PC-9 (cell line): ENCODE measurements at regions not wholly inside any gene's neighbourhood (a gene's known extent, or its start where the extent isn't known, plus 50 kb on each side); places are given as distances from the start of the nearest gene placed in this dataset.

ENCODE experiments used
- BruUV-seq: library from RNA; stranded (reverse); fragments of 400-500 nt; replicated peaks from 2 replicates; lab custom pipeline; 2021; lab: Mats Ljungman, UMichigan
- CTCF ChIA-PET: fragments of 300-600 bp; sonication (Branson Sonifier 250); formaldehyde crosslinking; loops from one replicate; lab custom pipeline; 2022; ENCODE audit warnings: antibody characterized with exemption; lab: Charles Lee
- POLR2A ChIA-PET: fragments of 300-600 bp; sonication (Branson Sonifier 250); formaldehyde crosslinking; loops from one replicate; lab custom pipeline; 2022; ENCODE audit warnings: antibody characterized with exemption; ENCODE audit not compliant: unreplicated experiment; lab: Charles Lee
- DNase-seq, 2 experiments: peaks; one replicate each; pipeline versions ENCODE4 v3.0.0 to v3.0.0-alpha.2; 2015 to 2022; ENCODE audit warnings: mixed read lengths in 1 of 2
- H2AFZ ChIP-seq: fragments of 200-600 bp; sonication (generic); 2 replicates; pipeline ENCODE4 v1.8.1; 2017; ENCODE audit warnings: antibody characterized with exemption
- H3F3A ChIP-seq: fragments of 200-600 bp; sonication (generic); 2 replicates; pipeline ENCODE4 v1.8.1; 2017; ENCODE audit warnings: antibody characterized with exemption, mild to moderate bottlenecking, low read depth; ENCODE audit not compliant: insufficient read depth
- H3K27ac ChIP-seq: fragments of 200-600 bp; sonication (generic); 2 replicates; pipeline ENCODE4 v1.6.1; 2016; ENCODE audit warnings: mixed run types
- H3K27me3 ChIP-seq: fragments of 200-600 bp; sonication (generic); 2 replicates; pipeline ENCODE4 v1.6.1; 2016; ENCODE audit warnings: low read depth, mixed run types; ENCODE audit not compliant: insufficient read depth
- H3K36me3 ChIP-seq: fragments of 200-600 bp; sonication (generic); 2 replicates; pipeline ENCODE4 v1.6.1; 2016; ENCODE audit warnings: low read depth, mixed run types
- H3K4me1 ChIP-seq: fragments of 200-600 bp; sonication (generic); replicated peaks from 2 replicates; pipeline ENCODE4 v1.6.1; 2016; ENCODE audit warnings: mixed run types; ENCODE audit not compliant: insufficient read depth
- H3K4me2 ChIP-seq: fragments of 200-600 bp; sonication (generic); 2 replicates; pipeline ENCODE4 v1.6.1; 2017; ENCODE audit warnings: mixed run types
- H3K4me3 ChIP-seq: fragments of 200-600 bp; sonication (generic); 2 replicates; pipeline ENCODE4 v1.6.1; 2016; ENCODE audit warnings: mixed run types
- H3K79me2 ChIP-seq: fragments of 200-600 bp; sonication (generic); 2 replicates; pipeline ENCODE4 v1.6.1; 2017; ENCODE audit warnings: low read depth, mixed run types
- H3K9me2 ChIP-seq: fragments of 200-600 bp; sonication (generic); 2 replicates; pipeline ENCODE4 v1.8.1; 2017; ENCODE audit warnings: mild to moderate bottlenecking; ENCODE audit not compliant: insufficient read depth
- H3K9me3 ChIP-seq: fragments of 200-600 bp; sonication (generic); 2 replicates; pipeline ENCODE4 v1.8.1; 2016; ENCODE audit warnings: low read depth; ENCODE audit not compliant: insufficient read depth
- H4K20me1 ChIP-seq: fragments of 200-600 bp; sonication (generic); 2 replicates; pipeline ENCODE4 v1.8.1; 2017; ENCODE audit not compliant: insufficient read depth
- EZH2 ChIP-seq: fragments of 200-600 bp; sonication (generic); IDR thresholded peaks from 2 replicates; pipeline ENCODE4 v1.8.0; 2017; ENCODE audit warnings: antibody characterized with exemption, low read depth
- intact Hi-C: fragments of 100-400 bp; cut with micrococcal nuclease; formaldehyde crosslinking; loops from one replicate; pipeline ENCODE4 v1.10.0; 2022; ENCODE audit not compliant: unreplicated experiment
- TF ChIP-seq, protein P1 (sequence below): fragments of 200-600 bp; sonication (generic); conservative IDR thresholded peaks from 2 replicates; pipeline ENCODE4 v1.6.1; 2017; ENCODE audit warnings: mixed run types, antibody characterized with exemption, mild to moderate bottlenecking, moderate library complexity

DNA sequence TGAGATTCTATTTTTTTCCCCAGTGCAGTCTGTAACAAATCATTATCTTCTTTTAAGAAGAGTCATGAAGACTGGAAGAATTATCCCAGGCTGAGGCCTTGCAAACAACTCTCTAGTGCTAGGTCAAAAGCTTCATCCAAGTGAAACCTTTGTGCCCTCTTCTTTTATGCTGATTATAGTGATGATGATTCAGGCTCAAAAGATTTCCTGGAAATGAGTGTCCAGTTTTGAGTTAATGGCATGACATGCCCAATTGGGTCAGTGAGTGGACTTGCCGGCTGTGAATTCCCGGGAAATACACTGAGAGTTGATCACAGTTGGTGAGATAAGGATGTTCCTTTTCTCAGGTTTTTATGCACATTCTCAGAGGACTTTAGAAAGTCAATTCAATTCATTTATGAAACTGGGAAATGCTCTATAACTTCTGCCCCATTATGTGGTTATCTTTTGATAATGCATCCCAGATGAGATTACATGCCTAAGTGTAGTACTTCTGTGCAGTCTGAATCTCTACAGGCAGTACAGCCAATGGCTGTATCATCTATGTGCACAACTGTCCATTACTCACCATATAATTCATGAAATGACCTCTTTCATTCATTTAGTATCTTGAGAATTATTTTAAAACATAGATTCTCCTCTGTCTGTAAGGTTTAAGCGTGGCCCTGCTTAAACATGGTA, 66.2 kb downstream of the S1PR1 start:
- no peaks in the 10 kb centered on the region for H3K4me1 ChIP-seq
- TF ChIP-seq, protein P1, sequence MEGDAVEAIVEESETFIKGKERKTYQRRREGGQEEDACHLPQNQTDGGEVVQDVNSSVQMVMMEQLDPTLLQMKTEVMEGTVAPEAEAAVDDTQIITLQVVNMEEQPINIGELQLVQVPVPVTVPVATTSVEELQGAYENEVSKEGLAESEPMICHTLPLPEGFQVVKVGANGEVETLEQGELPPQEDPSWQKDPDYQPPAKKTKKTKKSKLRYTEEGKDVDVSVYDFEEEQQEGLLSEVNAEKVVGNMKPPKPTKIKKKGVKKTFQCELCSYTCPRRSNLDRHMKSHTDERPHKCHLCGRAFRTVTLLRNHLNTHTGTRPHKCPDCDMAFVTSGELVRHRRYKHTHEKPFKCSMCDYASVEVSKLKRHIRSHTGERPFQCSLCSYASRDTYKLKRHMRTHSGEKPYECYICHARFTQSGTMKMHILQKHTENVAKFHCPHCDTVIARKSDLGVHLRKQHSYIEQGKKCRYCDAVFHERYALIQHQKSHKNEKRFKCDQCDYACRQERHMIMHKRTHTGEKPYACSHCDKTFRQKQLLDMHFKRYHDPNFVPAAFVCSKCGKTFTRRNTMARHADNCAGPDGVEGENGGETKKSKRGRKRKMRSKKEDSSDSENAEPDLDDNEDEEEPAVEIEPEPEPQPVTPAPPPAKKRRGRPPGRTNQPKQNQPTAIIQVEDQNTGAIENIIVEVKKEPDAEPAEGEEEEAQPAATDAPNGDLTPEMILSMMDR, result no peak
- TF ChIP-seq EZH2, result no peak
- intact Hi-C loops, result no loop called here
- peaks cover 3% of the 10 kb centered on the region; the same call in 1 of the 2 replicates for H3K27me3 ChIP-seq
- no TSS peak for BruUV-seq
- H3K4me3 ChIP-seq, result no peak overlapping the region
- H3K4me2 ChIP-seq, result no peak overlapping the region
- CTCF ChIA-PET, result interaction anchor here (0.6 kb wide), 2 partner anchors 309 to 448 kb away, joined by 3 to 6 read pairs; no protein-coding TSS in a partner anchor
- no peaks in the 10 kb centered on the region for H3K79me2 ChIP-seq
- no peak for DNase-seq
- H3K36me3 ChIP-seq, result no peaks in the 10 kb centered on the region
- H3K9me3 ChIP-seq, result no peaks in the 10 kb centered on the region
- no peaks in the 10 kb centered on the region for H4K20me1 ChIP-seq
- POLR2A ChIA-PET, result no interaction called here
- no peak overlapping the region for H3K27ac ChIP-seq
- H3F3A ChIP-seq, result no peaks in the 10 kb centered on the region
- H2AFZ ChIP-seq, result no peak overlapping the region
- H3K9me2 ChIP-seq, result no peaks in the 10 kb centered on the region

DNA sequence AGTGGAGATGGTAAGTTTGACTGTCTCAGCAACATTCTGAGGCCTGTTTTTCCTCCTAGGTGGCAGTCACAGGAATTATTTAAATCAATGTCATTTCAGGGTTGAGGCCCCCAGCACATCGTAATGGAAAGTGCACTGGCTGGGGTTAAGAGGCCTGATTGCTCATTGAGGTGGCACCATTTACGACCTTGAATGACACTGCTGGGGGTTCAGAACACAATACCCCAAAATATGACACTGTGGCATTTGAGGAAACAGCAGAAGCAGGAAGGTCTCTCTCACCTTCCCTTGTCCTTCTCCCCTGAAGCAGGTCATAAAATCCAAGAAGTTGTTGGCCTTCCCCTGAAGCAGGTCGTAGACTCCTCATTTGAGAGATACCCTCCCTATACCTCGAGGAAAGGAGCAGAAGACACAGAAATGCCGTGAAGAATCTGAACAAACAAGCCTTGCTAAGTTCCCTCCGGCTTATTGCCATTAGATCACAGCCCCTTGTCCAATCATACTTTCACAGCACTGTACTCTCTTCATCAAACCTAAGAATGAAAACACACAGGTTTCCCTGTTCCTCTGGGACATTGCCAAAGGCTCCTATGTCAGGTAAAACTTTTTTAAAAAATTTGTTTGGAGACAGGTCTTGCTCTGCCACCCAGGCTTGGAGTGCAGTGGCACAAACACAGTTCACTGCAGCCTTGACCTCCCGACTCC, 71.3 kb downstream of the S1PR1 start:
- intact Hi-C loops, result no loop called here
- DNase-seq, result no peak
- H3F3A ChIP-seq, result no peaks in the 10 kb centered on the region
- H3K4me1 ChIP-seq, result no peaks in the 10 kb centered on the region
- no peaks in the 10 kb centered on the region for H3K9me2 ChIP-seq
- H3K27ac ChIP-seq, result no peak overlapping the region
- H3K27me3 ChIP-seq, result peaks cover 41% of the 10 kb centered on the region; the same call in 1 of the 2 replicates
- no peaks in the 10 kb centered on the region for H4K20me1 ChIP-seq
- H3K9me3 ChIP-seq, result no peaks in the 10 kb centered on the region
- CTCF ChIA-PET, result no interaction called here
- BruUV-seq, result no TSS peak
- POLR2A ChIA-PET, result no interaction called here
- no peaks in the 10 kb centered on the region for H3K79me2 ChIP-seq
- no peak overlapping the region for H3K4me3 ChIP-seq
- TF ChIP-seq, protein P1, result no peak
- no peak for TF ChIP-seq EZH2
- no peak overlapping the region for H3K4me2 ChIP-seq
- no peaks in the 10 kb centered on the region for H3K36me3 ChIP-seq
- H2AFZ ChIP-seq, result no peak overlapping the region

DNA sequence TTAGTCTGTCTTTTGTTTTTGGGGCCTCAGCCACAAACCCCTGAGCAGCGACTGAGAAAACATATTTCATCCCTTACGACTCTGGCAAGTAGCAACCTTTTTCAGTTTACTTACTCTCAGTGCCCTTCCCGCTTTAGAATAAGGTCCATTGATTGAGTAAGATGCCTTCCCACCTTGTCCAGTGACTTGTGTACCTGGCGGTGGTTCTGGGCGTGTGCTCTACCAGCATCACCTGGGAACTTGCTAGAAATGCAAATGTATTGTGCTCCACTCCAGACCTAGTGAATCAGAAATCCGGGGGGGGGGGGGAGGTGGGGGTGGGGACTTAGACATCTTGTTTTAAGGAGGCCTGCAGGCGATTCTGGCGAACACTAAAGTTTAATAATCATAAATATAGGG, 72.1 kb downstream of the S1PR1 start:
- Histone ChIP-seq H4K20me1 (no peaks in the 10 kb centered on the region), H3K27ac (no peak overlapping the region), H3K36me3 (no peaks in the 10 kb centered on the region), H3K9me2 (no peaks in the 10 kb centered on the region), H2AFZ (no peak overlapping the region), H3F3A (no peaks in the 10 kb centered on the region), H3K27me3 (peaks cover 49% of the 10 kb centered on the region; the same call in 1 of the 2 replicates), H3K9me3 (no peaks in the 10 kb centered on the region), H3K4me1 (no peaks in the 10 kb centered on the region), H3K4me3 (no peak overlapping the region), H3K79me2 (no peaks in the 10 kb centered on the region), H3K4me2 (no peak overlapping the region)
- CTCF ChIA-PET, result interaction anchor here (0.5 to 1.3 kb wide), 4 partner anchors 10 to 167 kb away, joined by 3 to 7 read pairs (median 4); no protein-coding TSS in a partner anchor
- POLR2A ChIA-PET, result interaction anchor here (0.7 kb wide), 1 partner anchor 587 kb away, joined by 3 read pairs; no protein-coding TSS in a partner anchor
- intact Hi-C loops, result loop anchor here (1.0 kb wide), 1 partner anchor 48 kb away; no protein-coding TSS in a partner anchor
- DNase-seq, result no peak
- no peak for TF ChIP-seq EZH2
- TF ChIP-seq, protein P1, result no peak
- no TSS peak for BruUV-seq
